ENCODE measurements at regions not wholly inside any gene's neighbourhood (a gene's known extent, or its start where the extent isn't known, plus 50 kb on each side); places are given as distances from the start of the nearest gene placed in this dataset.

GRCh38 chr7:153301936-153302335 lies 542.4 kb downstream of the ACTR3B start:
- TF ChIP-seq CTCF (IDR thresholded peaks at IDR 0.05 in 8 of 11, conservative IDR thresholded peaks at IDR 0.05 in 3 of 11) = no peak
- TF ChIP-seq POLR2A (IDR thresholded peaks at IDR 0.05) = no peak
- TF ChIP-seq POLR2AphosphoS5 (IDR thresholded peaks at IDR 0.05) = no peak

Data from spleen (tissue), 7 donors.